ENCODE measurements at regions not wholly inside any gene's neighbourhood (a gene's known extent, or its start where the extent isn't known, plus 50 kb on each side); places are given as distances from the start of the nearest gene placed in this dataset.

DNA sequence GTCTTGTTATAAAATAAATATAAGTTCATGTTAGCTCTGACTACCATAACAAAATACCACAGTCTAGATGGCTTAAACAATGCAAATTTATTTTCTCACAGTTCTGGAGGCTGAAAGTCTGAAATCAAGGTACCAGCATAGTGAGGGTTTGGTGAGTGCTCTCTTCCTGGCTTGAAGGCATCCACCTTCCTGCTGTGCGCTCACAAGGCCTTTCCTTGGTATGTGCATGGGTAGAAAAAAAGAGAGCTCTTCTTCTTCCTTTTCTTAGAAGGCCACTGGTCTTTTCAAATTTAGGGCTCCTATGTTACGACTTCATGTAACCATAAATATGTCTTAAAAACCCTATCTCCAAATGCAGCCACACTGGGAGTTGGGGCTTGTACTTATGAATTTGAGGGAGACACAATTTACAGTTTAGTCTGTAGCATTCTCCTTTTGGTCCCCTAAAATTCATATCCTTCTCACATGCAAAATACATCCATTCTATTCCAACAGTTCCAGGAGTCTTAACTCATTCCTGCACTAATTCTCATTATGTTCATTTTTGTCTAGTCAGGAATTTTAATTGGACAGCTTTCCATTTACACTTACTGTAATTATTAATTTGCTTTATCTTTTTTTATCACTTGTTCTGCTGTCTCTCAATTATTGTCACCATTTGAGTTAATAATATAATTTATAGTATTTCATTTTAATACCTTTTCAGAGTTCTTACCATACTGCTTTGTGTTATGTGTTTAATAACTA lies 381.9 kb upstream of the EPHA7 start:
- TF ChIP-seq EZH2 (IDR thresholded peaks at IDR 0.05; ENCODE audit: borderline replicate concordance, low read depth, low read length, severe bottlenecking): no peak
- no peak for TF ChIP-seq FOS (IDR thresholded peaks at IDR 0.05; ENCODE audit: borderline replicate concordance, insufficient read depth, low read length)
- TF ChIP-seq, protein P1, sequence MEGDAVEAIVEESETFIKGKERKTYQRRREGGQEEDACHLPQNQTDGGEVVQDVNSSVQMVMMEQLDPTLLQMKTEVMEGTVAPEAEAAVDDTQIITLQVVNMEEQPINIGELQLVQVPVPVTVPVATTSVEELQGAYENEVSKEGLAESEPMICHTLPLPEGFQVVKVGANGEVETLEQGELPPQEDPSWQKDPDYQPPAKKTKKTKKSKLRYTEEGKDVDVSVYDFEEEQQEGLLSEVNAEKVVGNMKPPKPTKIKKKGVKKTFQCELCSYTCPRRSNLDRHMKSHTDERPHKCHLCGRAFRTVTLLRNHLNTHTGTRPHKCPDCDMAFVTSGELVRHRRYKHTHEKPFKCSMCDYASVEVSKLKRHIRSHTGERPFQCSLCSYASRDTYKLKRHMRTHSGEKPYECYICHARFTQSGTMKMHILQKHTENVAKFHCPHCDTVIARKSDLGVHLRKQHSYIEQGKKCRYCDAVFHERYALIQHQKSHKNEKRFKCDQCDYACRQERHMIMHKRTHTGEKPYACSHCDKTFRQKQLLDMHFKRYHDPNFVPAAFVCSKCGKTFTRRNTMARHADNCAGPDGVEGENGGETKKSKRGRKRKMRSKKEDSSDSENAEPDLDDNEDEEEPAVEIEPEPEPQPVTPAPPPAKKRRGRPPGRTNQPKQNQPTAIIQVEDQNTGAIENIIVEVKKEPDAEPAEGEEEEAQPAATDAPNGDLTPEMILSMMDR (IDR thresholded peaks at IDR 0.05; ENCODE audit: extremely low read depth in 1 of 2, insufficient read depth in 1 of 2, low read depth in 1 of 2, low read length in 2 of 2): no peak
- no peak for TF ChIP-seq MYC (IDR thresholded peaks at IDR 0.05; ENCODE audit: low read depth, low read length)
- Histone ChIP-seq H3K9ac (replicated peaks; ENCODE audit: extremely low read depth, insufficient read depth, low read length) (no peak overlapping the region), H3K79me2 (ENCODE audit: control insufficient read depth, insufficient read depth, low read length) (no peaks in the 10 kb centered on the region), H3K4me3 (replicated peaks in 1 of 3; ENCODE audit: insufficient read depth in 1 of 3, low read depth in 1 of 3, low read length in 3 of 3) (no peak overlapping the region), H3K4me1 (ENCODE audit: control insufficient read depth, extremely low read depth, insufficient read depth, low read length) (no peaks in the 10 kb centered on the region), H2AFZ (ENCODE audit: low read depth, low read length) (no peak overlapping the region), H3K9me1 (replicated peaks; ENCODE audit: control insufficient read depth, extremely low read depth, insufficient read depth, low read length) (no peaks in the 10 kb centered on the region), H3K36me3 (ENCODE audit: control insufficient read depth in 2 of 2, extremely low read depth in 1 of 2, insufficient read depth in 2 of 2, low read length in 2 of 2) (no peaks in the 10 kb centered on the region), H3K27me3 (ENCODE audit: control insufficient read depth in 2 of 2, insufficient read depth in 2 of 2, low read length in 2 of 2) (no peaks in the 10 kb centered on the region), H4K20me1 (replicated peaks; ENCODE audit: control insufficient read depth, extremely low read depth, insufficient read depth, low read length) (no peaks in the 10 kb centered on the region), H3K9me3 (replicated peaks; ENCODE audit: control insufficient read depth, insufficient read depth, low read length) (no peaks in the 10 kb centered on the region), H3K27ac (ENCODE audit: insufficient read depth, low read depth, low read length) (no peak overlapping the region), H3K4me2 (ENCODE audit: insufficient read depth, low read length) (no peak overlapping the region)
- intact Hi-C loops (cut with micrococcal nuclease) (no loop called here), dilution Hi-C loops (cut with MboI; ENCODE audit: extremely low pct_ligation_motif_present, low sequenced_read_pairs) (no loop called here)
- CTCF ChIA-PET: no interaction called here
- DNase-seq (ENCODE audit: low read depth, low spot score) (no peak), FAIRE-seq (no peak)
- no TSS peak for BruUV-seq (replicated peaks)
- POLR2A ChIA-PET: no interaction called here

DNA sequence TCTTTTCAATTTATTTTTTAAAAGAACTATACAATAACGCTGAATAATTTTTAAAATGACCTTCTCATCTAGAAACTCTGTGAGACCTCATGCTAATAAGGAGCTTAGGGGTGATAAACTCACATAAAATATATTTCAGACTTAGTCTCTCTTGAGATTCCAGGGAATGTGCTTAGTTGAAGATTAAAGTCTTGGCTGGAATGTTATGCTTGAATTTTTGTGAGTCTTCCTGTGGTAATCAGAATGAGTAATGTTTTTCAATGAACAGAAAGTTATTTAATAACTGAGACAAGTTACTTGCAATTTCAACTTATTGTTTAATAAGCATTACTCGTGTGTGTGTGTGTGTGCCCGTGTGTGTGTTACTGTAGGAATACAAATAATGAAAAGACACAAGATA lies 379.9 kb upstream of the EPHA7 start:
- Histone ChIP-seq H3K36me3 (ENCODE audit: control insufficient read depth in 2 of 2, extremely low read depth in 1 of 2, insufficient read depth in 2 of 2, low read length in 2 of 2) (no peaks in the 10 kb centered on the region), H4K20me1 (replicated peaks; ENCODE audit: control insufficient read depth, extremely low read depth, insufficient read depth, low read length) (no peaks in the 10 kb centered on the region), H3K27ac (ENCODE audit: insufficient read depth, low read depth, low read length) (no peak overlapping the region), H3K4me2 (ENCODE audit: insufficient read depth, low read length) (no peak overlapping the region), H2AFZ (ENCODE audit: low read depth, low read length) (no peak overlapping the region), H3K79me2 (ENCODE audit: control insufficient read depth, insufficient read depth, low read length) (no peaks in the 10 kb centered on the region), H3K27me3 (ENCODE audit: control insufficient read depth in 2 of 2, insufficient read depth in 2 of 2, low read length in 2 of 2) (no peaks in the 10 kb centered on the region), H3K9me3 (replicated peaks; ENCODE audit: control insufficient read depth, insufficient read depth, low read length) (no peaks in the 10 kb centered on the region), H3K9ac (replicated peaks; ENCODE audit: extremely low read depth, insufficient read depth, low read length) (no peak overlapping the region), H3K4me1 (ENCODE audit: control insufficient read depth, extremely low read depth, insufficient read depth, low read length) (no peaks in the 10 kb centered on the region), H3K4me3 (replicated peaks in 1 of 3; ENCODE audit: insufficient read depth in 1 of 3, low read depth in 1 of 3, low read length in 3 of 3) (no peak overlapping the region), H3K9me1 (replicated peaks; ENCODE audit: control insufficient read depth, extremely low read depth, insufficient read depth, low read length) (no peaks in the 10 kb centered on the region)
- ChIA-PET POLR2A (no interaction called here), CTCF (no interaction called here)
- dilution Hi-C loops (cut with MboI; ENCODE audit: extremely low pct_ligation_motif_present, low sequenced_read_pairs) (no loop called here), intact Hi-C loops (cut with micrococcal nuclease) (no loop called here)
- TF ChIP-seq POLR2AphosphoS5 (IDR thresholded peaks at IDR 0.05; ENCODE audit: insufficient read depth, low read depth, low read length) (no peak), MYC (IDR thresholded peaks at IDR 0.05; ENCODE audit: low read depth, low read length) (no peak), POLR2A (IDR thresholded peaks at IDR 0.05; ENCODE audit: low read depth, low read length) (no peak), FOS (IDR thresholded peaks at IDR 0.05; ENCODE audit: borderline replicate concordance, insufficient read depth, low read length) (no peak), JUN (IDR thresholded peaks at IDR 0.05; ENCODE audit: borderline replicate concordance, insufficient read depth, insufficient read length, low read depth) (no peak), EZH2 (IDR thresholded peaks at IDR 0.05; ENCODE audit: borderline replicate concordance, low read depth, low read length, severe bottlenecking) (no peak), GATA2 (IDR thresholded peaks at IDR 0.05; ENCODE audit: insufficient read depth, insufficient read length, low read depth, low read length) (no peak)
- TF ChIP-seq, protein P1 (IDR thresholded peaks at IDR 0.05; ENCODE audit: extremely low read depth in 1 of 2, insufficient read depth in 1 of 2, low read depth in 1 of 2, low read length in 2 of 2): no peak
- TF ChIP-seq, protein P2, sequence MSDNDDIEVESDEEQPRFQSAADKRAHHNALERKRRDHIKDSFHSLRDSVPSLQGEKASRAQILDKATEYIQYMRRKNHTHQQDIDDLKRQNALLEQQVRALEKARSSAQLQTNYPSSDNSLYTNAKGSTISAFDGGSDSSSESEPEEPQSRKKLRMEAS (IDR thresholded peaks at IDR 0.05; ENCODE audit: insufficient read depth, insufficient read length): no peak
- BruUV-seq (replicated peaks): no TSS peak
- DNase-seq (ENCODE audit: low read depth, low spot score) (no peak), FAIRE-seq (no peak)
